LNCaP clone FGC (cell line): ENCODE measurements at regions not wholly inside any gene's neighbourhood (a gene's known extent, or its start where the extent isn't known, plus 50 kb on each side); places are given as distances from the start of the nearest gene placed in this dataset.

Experiments
- DNase-seq: peaks from one replicate; pipeline ENCODE4 v3.0.0-alpha.2; 2011; ENCODE audit warnings: low read depth
- H3K4me3 ChIP-seq: 2 replicates; pipeline ENCODE4 v1.5.1; 2011; ENCODE audit warnings: mild to moderate bottlenecking, low read depth, low read length, control low read depth
- TF ChIP-seq, protein P1 (sequence below): IDR thresholded peaks from 2 replicates; pipeline ENCODE4 v1.5.1; 2012; ENCODE audit warnings: mild to moderate bottlenecking; ENCODE audit not compliant: control insufficient read depth, insufficient read depth; ENCODE audit errors: extremely low read depth

DNA sequence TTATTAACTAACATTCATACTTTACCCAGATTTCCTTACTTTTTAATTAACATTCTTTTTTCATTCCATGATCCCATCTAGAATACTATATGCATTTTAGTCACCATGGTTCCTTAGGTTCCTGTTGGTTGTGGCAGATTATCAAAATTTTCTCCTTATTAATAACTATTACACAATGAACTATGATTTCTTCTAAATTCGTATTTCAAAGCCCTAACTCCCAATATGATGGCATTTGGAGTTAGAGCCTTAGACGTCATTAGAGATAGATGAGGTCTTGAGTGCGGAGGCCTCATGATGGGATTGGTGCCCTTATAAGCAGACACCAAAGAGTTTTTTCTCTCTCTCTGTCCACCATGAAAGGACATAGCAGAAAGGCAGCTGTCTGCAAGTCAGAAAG, 485.4 kb downstream of the TLR4 start:
- H3K4me3 ChIP-seq = no peak overlapping the region
- no peak for DNase-seq
- TF ChIP-seq, protein P1, sequence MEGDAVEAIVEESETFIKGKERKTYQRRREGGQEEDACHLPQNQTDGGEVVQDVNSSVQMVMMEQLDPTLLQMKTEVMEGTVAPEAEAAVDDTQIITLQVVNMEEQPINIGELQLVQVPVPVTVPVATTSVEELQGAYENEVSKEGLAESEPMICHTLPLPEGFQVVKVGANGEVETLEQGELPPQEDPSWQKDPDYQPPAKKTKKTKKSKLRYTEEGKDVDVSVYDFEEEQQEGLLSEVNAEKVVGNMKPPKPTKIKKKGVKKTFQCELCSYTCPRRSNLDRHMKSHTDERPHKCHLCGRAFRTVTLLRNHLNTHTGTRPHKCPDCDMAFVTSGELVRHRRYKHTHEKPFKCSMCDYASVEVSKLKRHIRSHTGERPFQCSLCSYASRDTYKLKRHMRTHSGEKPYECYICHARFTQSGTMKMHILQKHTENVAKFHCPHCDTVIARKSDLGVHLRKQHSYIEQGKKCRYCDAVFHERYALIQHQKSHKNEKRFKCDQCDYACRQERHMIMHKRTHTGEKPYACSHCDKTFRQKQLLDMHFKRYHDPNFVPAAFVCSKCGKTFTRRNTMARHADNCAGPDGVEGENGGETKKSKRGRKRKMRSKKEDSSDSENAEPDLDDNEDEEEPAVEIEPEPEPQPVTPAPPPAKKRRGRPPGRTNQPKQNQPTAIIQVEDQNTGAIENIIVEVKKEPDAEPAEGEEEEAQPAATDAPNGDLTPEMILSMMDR = no peak

DNA sequence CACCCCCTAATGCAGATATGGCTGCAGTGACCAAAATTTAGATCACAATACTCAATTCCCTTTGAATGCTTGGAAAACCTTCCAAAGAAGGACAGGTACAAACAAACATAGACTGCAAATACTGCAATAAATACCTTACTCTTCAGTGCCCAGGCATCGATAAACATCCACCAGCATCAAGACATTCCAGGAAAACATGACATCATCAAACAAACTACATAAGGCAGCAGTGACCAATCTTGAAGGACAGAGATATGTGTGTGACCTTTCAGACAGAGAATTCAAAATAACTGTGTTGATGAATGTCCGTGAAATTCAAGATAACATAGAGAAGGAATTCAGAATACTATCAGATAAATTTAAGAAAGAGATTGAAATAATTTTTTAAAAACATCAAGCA, 488.6 kb downstream of the TLR4 start:
- no peak overlapping the region for H3K4me3 ChIP-seq
- DNase-seq = no peak
- TF ChIP-seq, protein P1 = no peak

DNA sequence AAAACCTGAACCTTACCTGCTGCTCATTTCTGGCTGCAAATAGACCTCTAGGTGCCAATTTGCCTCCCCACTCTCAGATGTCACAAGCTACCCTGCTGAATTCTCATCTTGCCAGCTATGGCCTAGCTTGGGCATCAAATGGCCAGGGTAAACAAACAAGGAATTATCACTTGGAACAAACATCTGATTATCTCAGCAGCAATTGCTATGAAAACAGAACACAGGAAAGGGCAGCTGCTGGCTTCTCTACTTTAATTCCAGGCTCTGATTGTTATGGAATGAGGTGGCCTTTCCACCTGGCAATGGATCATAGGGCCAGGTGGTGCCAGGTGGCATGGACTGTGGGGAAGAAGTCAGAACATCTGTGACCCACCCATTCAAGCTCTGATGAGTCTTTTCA, 505.1 kb downstream of the TLR4 start:
- DNase-seq = no peak

DNA sequence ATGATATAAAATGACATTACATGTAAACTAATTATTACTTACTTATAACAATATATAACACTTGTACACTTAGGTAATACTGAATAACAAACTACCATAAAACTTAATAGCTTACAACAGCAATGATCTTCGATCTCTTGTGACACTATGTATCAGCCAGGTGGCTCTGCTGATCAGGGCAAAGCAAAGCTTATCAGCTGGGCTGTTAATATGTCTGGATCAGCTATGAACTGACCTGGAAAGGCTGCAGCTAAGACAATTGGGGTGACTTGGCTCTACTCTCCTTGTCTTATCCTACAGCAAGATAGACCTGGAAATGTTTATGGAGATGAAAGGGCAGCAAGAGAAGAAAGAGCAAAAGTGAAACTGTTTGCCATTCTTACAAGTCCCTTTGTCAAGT, 511.3 kb downstream of the TLR4 start:
- no peak for DNase-seq
- no peak overlapping the region for H3K4me3 ChIP-seq
- TF ChIP-seq, protein P1 = no peak

More for the DNA sequence above, 505.1 kb downstream of the TLR4 start:
- H3K4me3 ChIP-seq = no peak overlapping the region
- TF ChIP-seq, protein P1 = no peak

DNA sequence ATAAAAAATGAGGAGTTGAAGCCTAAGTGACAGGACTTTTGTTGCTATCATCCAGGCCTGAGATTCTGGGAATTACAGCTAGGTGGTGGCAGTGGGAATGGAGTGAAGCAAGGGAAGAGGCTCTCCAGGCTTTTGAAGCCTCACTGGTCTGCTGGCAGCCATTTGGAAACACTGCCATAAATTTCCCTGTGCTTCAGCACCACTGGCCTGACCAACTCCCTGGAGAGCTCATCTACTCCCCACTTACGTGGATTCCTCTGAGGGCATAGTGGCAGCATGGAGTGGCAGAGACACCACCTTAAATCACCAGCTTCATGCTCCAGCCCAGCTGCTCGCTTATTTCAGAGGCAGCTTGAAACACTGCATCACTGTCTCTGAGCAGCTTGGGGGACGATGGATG, 518.2 kb downstream of the TLR4 start:
- no peak for DNase-seq
- H3K4me3 ChIP-seq = no peak overlapping the region
- TF ChIP-seq, protein P1 = no peak

DNA sequence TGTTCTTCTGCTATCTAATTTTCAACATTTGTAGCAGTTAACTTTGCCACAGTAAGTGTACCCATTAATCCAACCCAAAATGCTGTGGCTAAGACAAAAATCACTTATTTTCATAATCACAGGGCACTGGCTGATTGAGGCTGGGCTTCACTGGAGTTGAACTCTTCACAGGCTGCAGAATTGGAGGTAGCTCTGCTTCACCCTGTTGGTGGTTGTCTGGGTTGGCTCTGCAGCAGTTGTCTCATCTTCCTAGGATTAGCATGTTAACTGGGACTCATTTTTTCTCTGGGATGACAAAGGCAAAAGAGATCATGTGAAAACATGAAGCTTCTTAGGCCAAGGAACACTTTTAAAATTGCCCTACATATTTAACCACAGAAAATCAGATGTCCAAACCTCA, 518.9 kb downstream of the TLR4 start:
- DNase-seq = no peak
- TF ChIP-seq, protein P1 = no peak
- H3K4me3 ChIP-seq = no peak overlapping the region

DNA sequence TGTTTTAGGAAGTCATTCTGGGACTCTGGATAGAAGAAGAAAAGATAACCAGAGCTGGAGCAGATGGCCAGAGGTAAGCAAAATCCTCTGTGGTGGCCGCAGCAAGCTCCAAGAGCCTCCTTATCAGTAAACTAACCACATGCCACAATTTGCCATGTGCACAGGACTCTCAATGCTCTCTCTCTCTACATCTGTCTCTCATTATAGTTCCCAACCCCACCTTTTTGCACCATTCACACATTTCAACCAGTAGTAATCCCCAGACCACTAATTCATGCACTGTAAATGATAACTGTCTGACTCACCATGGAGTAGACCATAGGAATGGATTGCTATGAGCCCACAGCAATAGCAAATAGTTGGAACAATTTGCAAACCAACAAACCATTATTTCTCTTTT, 526.1 kb downstream of the TLR4 start:
- TF ChIP-seq, protein P1 = no peak
- no peak overlapping the region for H3K4me3 ChIP-seq
- DNase-seq = no peak
